SK-N-SH (cell line): ENCODE measurements at regions not wholly inside any gene's neighbourhood (a gene's known extent, or its start where the extent isn't known, plus 50 kb on each side); places are given as distances from the start of the nearest gene placed in this dataset.

Experiments
- CTCF ChIA-PET: fragments of 300-600, 350-600 bp; formaldehyde crosslinking; extraction: SDS; loops from one replicate; lab custom pipeline; 2021; lab: Yijun Ruan, JAX
- POLR2A ChIA-PET: fragments of 350-600 bp; sonication (Branson Sonifier 250); formaldehyde crosslinking; extraction: SDS; loops from one replicate; lab custom pipeline; 2020; ENCODE audit warnings: antibody characterized with exemption, inconsistent platforms; lab: Yijun Ruan, JAX
- DNase-seq: peaks from one replicate; pipeline ENCODE4 v3.0.0; 2012
- H2AFZ ChIP-seq: fragments of 200-600 bp; sonication (generic); 2 replicates; pipeline ENCODE4 v1.8.1; 2016; ENCODE audit warnings: antibody characterized with exemption, mild to moderate bottlenecking, low read depth
- H3F3A ChIP-seq: fragments of 200-600 bp; sonication (generic); replicated peaks from 2 replicates; pipeline ENCODE3; 2016; ENCODE audit warnings: antibody characterized with exemption, mild to moderate bottlenecking; ENCODE audit not compliant: insufficient read depth
- H3K27ac ChIP-seq, 2 experiments: fragments of 200-500 bp in 1 of 2; fragments of 200-600 bp in 1 of 2; sonication (Bioruptor generic) in 1 of 2; sonication (generic), shearing (Covaris generic) in 1 of 2; 2 replicates each; pipeline versions ENCODE4 v1.5.1 to v1.6.1; 2014 to 2016; ENCODE audit warnings: low read depth in 2 of 2, inconsistent platforms in 1 of 2, low read length in 1 of 2, mild to moderate bottlenecking in 1 of 2, mixed read lengths in 1 of 2
- H3K27me3 ChIP-seq: fragments of 200-600 bp; sonication (generic), shearing (Covaris generic); 2 replicates; pipeline ENCODE4 v1.6.1; 2016; ENCODE audit warnings: mixed run types; ENCODE audit not compliant: insufficient read depth
- H3K36me3 ChIP-seq, 2 experiments: fragments of 200-500 bp in 1 of 2; fragments of 200-600 bp in 1 of 2; sonication (Bioruptor generic) in 1 of 2; sonication (generic) in 1 of 2; replicated peaks in 1 of 2; 2 replicates each; pipeline versions ENCODE3 to v1.5.1; 2014 to 2016; ENCODE audit warnings: low read length in 1 of 2, mild to moderate bottlenecking in 1 of 2; ENCODE audit not compliant: insufficient read depth in 2 of 2, control insufficient read depth in 1 of 2
- H3K4me1 ChIP-seq, 2 experiments: fragments of 200-500 bp in 1 of 2; fragments of 200-600 bp in 1 of 2; sonication (Bioruptor generic) in 1 of 2; sonication (generic), shearing (Covaris generic) in 1 of 2; 2 replicates each; pipeline versions ENCODE4 v1.5.1 to v1.6.1; 2014 to 2016; ENCODE audit warnings: low read depth in 1 of 2, low read length in 1 of 2, mixed run types in 1 of 2; ENCODE audit not compliant: insufficient read depth in 2 of 2, control insufficient read depth in 1 of 2
- H3K4me2 ChIP-seq: fragments of 200-600 bp; sonication (generic), shearing (Covaris generic); 2 replicates; pipeline ENCODE4 v1.6.1; 2017; ENCODE audit warnings: mixed run types
- H3K4me3 ChIP-seq, 2 experiments: fragments of 200-500 bp in 1 of 2; fragments of 200-600 bp in 1 of 2; sonication (Bioruptor generic) in 1 of 2; sonication (generic), shearing (Covaris generic) in 1 of 2; 2 replicates each; pipeline versions ENCODE4 v1.5.1 to v1.8.1; 2014 to 2016; ENCODE audit warnings: low read depth in 2 of 2, inconsistent platforms in 1 of 2, low read length in 1 of 2, mild to moderate bottlenecking in 1 of 2, mixed read lengths in 1 of 2, moderate library complexity in 1 of 2
- H3K79me2 ChIP-seq: fragments of 200-600 bp; sonication (generic); 2 replicates; pipeline ENCODE4 v1.8.1; 2017; ENCODE audit warnings: mild to moderate bottlenecking; ENCODE audit not compliant: insufficient read depth
- H3K9ac ChIP-seq: fragments of 200-600 bp; sonication (generic); 2 replicates; pipeline ENCODE4 v1.6.1; 2017; ENCODE audit warnings: mixed run types
- H3K9me2 ChIP-seq: fragments of 200-600 bp; sonication (generic); 2 replicates; pipeline ENCODE4 v1.6.1; 2017; ENCODE audit warnings: mixed run types
- H3K9me3 ChIP-seq: fragments of 200-600 bp; sonication (generic); 2 replicates; pipeline ENCODE4 v1.6.1; 2017; ENCODE audit warnings: mixed run types, mild to moderate bottlenecking, moderate library complexity
- H4K20me1 ChIP-seq: fragments of 200-600 bp; sonication (generic); 2 replicates; pipeline ENCODE4 v1.6.1; 2017; ENCODE audit warnings: mild to moderate bottlenecking, mixed run types; ENCODE audit not compliant: insufficient read depth
- ELF1 ChIP-seq: IDR thresholded peaks from 2 replicates; pipeline ENCODE4 v1.4.0; 2012
- GATA2 ChIP-seq: sonication (generic); formaldehyde crosslinking; IDR thresholded peaks from 2 replicates; pipeline ENCODE4 v1.5.0; 2020; ENCODE audit warnings: mild to moderate bottlenecking, missing genetic modification reagents
- MXI1 ChIP-seq: IDR thresholded peaks from 2 replicates; pipeline ENCODE4 v1.6.1; 2012; ENCODE audit warnings: mild to moderate bottlenecking, low read depth, low read length, improper control_type of control experiment
- POLR2AphosphoS5 ChIP-seq: IDR thresholded peaks from 2 replicates; pipeline ENCODE4 v1.6.1; 2012; ENCODE audit warnings: low read depth, low read length
- RXRA ChIP-seq: IDR thresholded peaks from 2 replicates; pipeline ENCODE4 v1.4.0; 2012; ENCODE audit warnings: low read depth, mild to moderate bottlenecking, borderline replicate concordance
- SIN3A ChIP-seq: IDR thresholded peaks from 2 replicates; pipeline ENCODE4 v1.6.1; 2012; ENCODE audit warnings: low read depth, mild to moderate bottlenecking, low read length, moderate library complexity, borderline replicate concordance
- SMC3 ChIP-seq: IDR thresholded peaks from 2 replicates; pipeline ENCODE4 v1.6.1; 2012; ENCODE audit warnings: low read depth, low read length, improper control_type of control experiment
- TCF12 ChIP-seq: IDR thresholded peaks from 2 replicates; pipeline ENCODE4 v1.4.0; 2012
- YY1 ChIP-seq: IDR thresholded peaks from 2 replicates; pipeline ENCODE4 v1.4.0; 2012; ENCODE audit warnings: low read depth, mild to moderate bottlenecking
- WGBS: methylation state at CpG from one replicate; pipeline ENCODE4 v1.1.6; 2017; ENCODE audit warnings: low lambda C conversion rate; 5-methylcytosine and 5-hydroxymethylcytosine counted together
- TF ChIP-seq, protein P1 (sequence below): IDR thresholded peaks from 2 replicates; pipeline ENCODE4 v1.4.0; 2012; ENCODE audit warnings: low read depth
- TF ChIP-seq, protein P2 (sequence below): fragments of 150-350 bp; IDR thresholded peaks from 2 replicates; pipeline ENCODE4 v1.6.1; 2016; ENCODE audit warnings: mild to moderate bottlenecking, low read depth, low read length
- TF ChIP-seq, protein P3 (sequence below): IDR thresholded peaks from 2 replicates; pipeline ENCODE4 v1.6.1; 2012; ENCODE audit warnings: mild to moderate bottlenecking, low read depth, low read length, moderate library complexity

DNA sequence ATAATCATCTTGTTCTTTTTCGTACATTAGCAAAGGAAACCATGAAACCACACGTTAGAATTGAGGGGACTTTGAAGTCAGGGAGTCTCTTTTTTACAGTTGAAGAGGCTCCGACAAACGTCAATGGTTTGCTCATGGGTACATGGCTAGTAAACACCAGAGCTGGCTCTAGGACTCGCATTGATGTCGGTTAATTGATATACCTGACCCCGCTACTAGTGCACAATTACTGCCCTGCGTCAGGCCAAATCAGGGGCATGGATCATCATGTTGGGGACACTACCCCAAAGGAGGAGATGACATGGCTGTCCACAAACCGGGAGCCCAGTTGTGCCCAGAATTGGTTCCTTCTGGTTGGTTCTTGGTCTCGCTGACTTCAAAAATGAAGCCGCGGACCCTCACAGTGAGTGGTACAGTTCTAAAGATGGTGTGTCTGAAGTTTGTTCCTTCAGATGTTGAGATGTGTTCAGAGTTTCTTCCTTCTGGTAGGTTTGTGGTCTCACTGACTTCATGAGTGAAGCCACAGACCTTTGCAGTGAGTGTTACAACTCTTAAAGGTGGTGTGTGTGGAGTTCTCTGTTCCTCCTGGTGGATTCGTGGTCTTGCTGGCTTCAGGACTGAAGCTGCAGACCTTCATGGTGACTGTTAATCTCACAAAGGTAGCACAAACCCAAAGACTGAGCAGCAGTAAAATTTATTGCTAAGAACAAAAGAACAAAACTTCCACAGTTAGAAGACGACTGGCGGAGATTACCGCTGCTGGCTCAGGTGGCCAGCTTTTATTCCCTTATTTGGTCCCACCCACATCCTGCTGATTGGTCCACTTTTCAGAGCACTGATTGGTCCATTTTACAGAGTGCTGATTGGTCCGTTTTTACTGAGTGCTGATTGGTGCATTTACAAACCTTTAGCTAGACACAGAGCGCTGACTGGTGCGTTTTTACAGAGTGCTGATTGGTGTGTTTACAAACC lies 126.9 kb upstream of the ERRFI1 start:
- Histone ChIP-seq H3K36me3 (no peaks in the 10 kb centered on the region), H3K79me2 (no peaks in the 10 kb centered on the region), H3K9ac (no peak overlapping the region), H2AFZ (no peak overlapping the region), H3K9me2 (no peaks in the 10 kb centered on the region)
- POLR2A ChIA-PET, result no interaction called here
- DNase-seq, result no peak
- TF ChIP-seq GATA2 (CRISPR knock-in tag), result no peak
- no peak for TF ChIP-seq ELF1
- TF ChIP-seq, protein P1, sequence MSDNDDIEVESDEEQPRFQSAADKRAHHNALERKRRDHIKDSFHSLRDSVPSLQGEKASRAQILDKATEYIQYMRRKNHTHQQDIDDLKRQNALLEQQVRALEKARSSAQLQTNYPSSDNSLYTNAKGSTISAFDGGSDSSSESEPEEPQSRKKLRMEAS, result no peak
- no peak for TF ChIP-seq SMC3
- TF ChIP-seq, protein P2, sequence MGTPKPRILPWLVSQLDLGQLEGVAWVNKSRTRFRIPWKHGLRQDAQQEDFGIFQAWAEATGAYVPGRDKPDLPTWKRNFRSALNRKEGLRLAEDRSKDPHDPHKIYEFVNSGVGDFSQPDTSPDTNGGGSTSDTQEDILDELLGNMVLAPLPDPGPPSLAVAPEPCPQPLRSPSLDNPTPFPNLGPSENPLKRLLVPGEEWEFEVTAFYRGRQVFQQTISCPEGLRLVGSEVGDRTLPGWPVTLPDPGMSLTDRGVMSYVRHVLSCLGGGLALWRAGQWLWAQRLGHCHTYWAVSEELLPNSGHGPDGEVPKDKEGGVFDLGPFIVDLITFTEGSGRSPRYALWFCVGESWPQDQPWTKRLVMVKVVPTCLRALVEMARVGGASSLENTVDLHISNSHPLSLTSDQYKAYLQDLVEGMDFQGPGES, result no peak
- no peak for TF ChIP-seq TCF12
- no peak for TF ChIP-seq SIN3A
- no peak for TF ChIP-seq RXRA
- TF ChIP-seq, protein P3, sequence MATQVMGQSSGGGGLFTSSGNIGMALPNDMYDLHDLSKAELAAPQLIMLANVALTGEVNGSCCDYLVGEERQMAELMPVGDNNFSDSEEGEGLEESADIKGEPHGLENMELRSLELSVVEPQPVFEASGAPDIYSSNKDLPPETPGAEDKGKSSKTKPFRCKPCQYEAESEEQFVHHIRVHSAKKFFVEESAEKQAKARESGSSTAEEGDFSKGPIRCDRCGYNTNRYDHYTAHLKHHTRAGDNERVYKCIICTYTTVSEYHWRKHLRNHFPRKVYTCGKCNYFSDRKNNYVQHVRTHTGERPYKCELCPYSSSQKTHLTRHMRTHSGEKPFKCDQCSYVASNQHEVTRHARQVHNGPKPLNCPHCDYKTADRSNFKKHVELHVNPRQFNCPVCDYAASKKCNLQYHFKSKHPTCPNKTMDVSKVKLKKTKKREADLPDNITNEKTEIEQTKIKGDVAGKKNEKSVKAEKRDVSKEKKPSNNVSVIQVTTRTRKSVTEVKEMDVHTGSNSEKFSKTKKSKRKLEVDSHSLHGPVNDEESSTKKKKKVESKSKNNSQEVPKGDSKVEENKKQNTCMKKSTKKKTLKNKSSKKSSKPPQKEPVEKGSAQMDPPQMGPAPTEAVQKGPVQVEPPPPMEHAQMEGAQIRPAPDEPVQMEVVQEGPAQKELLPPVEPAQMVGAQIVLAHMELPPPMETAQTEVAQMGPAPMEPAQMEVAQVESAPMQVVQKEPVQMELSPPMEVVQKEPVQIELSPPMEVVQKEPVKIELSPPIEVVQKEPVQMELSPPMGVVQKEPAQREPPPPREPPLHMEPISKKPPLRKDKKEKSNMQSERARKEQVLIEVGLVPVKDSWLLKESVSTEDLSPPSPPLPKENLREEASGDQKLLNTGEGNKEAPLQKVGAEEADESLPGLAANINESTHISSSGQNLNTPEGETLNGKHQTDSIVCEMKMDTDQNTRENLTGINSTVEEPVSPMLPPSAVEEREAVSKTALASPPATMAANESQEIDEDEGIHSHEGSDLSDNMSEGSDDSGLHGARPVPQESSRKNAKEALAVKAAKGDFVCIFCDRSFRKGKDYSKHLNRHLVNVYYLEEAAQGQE, result no peak
- no peak for TF ChIP-seq YY1
- no peak for TF ChIP-seq POLR2AphosphoS5
- no peak for TF ChIP-seq MXI1
- TF ChIP-seq, all 33 proteins: peak for 0
- no peaks in the 10 kb centered on the region for H3K27me3 ChIP-seq
- no peak overlapping the region for H3K27ac ChIP-seq
- no peaks in the 10 kb centered on the region for H3K9me3 ChIP-seq
- CTCF ChIA-PET, result no interaction called here
- WGBS, result 90% methylated on average over 16 of the region's 19 CpGs
- no peaks in the 10 kb centered on the region for H3F3A ChIP-seq
- H3K4me3 ChIP-seq, result no peak overlapping the region
- H4K20me1 ChIP-seq, result no peaks in the 10 kb centered on the region
- H3K4me1 ChIP-seq, result no peaks in the 10 kb centered on the region
- no peak overlapping the region for H3K4me2 ChIP-seq
